DND-41 (cell line): ENCODE measurements at regions not wholly inside any gene's neighbourhood (a gene's known extent, or its start where the extent isn't known, plus 50 kb on each side); places are given as distances from the start of the nearest gene placed in this dataset.

Experiments used
- EZH2 ChIP-seq: IDR thresholded peaks from 3 replicates; pipeline ENCODE4 v1.6.1; 2012; ENCODE audit warnings: borderline replicate concordance, low read depth, mild to moderate bottlenecking, moderate library complexity, low read length, inconsistent platforms; ENCODE audit not compliant: severe bottlenecking
- TF ChIP-seq, protein P1 (sequence below): IDR thresholded peaks from 2 replicates; pipeline ENCODE4 v1.5.1; 2012; ENCODE audit warnings: borderline replicate concordance, low read length, moderate library complexity, mild to moderate bottlenecking; ENCODE audit not compliant: poor library complexity, severe bottlenecking; ENCODE audit errors: extremely low read depth

DNA sequence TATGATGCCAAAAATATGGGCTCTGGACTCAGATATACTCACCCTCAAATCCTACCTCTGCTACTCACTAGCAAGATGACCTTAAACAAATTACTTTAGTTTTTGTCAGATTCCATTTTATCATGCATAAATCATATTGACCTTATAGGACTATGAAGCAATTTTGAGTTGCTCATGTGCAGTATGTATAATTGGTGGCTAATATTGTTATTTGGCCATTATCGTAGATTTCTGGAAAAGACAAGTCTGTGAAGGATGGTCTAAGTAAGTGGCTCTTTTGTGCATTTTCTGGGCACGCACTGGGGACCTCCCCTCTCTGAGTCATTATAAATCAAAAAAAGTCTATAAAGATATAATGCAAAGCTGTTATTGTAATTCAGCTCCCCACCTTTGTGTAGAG lies 393.0 kb downstream of the FGF10 start:
- TF ChIP-seq, protein P1, sequence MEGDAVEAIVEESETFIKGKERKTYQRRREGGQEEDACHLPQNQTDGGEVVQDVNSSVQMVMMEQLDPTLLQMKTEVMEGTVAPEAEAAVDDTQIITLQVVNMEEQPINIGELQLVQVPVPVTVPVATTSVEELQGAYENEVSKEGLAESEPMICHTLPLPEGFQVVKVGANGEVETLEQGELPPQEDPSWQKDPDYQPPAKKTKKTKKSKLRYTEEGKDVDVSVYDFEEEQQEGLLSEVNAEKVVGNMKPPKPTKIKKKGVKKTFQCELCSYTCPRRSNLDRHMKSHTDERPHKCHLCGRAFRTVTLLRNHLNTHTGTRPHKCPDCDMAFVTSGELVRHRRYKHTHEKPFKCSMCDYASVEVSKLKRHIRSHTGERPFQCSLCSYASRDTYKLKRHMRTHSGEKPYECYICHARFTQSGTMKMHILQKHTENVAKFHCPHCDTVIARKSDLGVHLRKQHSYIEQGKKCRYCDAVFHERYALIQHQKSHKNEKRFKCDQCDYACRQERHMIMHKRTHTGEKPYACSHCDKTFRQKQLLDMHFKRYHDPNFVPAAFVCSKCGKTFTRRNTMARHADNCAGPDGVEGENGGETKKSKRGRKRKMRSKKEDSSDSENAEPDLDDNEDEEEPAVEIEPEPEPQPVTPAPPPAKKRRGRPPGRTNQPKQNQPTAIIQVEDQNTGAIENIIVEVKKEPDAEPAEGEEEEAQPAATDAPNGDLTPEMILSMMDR = no peak
- no peak for TF ChIP-seq EZH2
